SK-N-SH treated with all-trans-retinoic acid at 6 μM for 48 hours (cell line): ENCODE measurements at regions not wholly inside any gene's neighbourhood (a gene's known extent, or its start where the extent isn't known, plus 50 kb on each side); places are given as distances from the start of the nearest gene placed in this dataset.

Experiments
- BACH2 ChIP-seq: fragments of 250-450 bp; sonication (Bioruptor Pico); IDR thresholded peaks from 2 replicates; pipeline ENCODE4 v1.9.0; 2021; ENCODE audit warnings: mild to moderate bottlenecking, borderline replicate concordance
- CREB5 ChIP-seq: fragments of 250-450 bp; sonication (Bioruptor Pico); IDR thresholded peaks from 2 replicates; pipeline ENCODE4 v1.5.1; 2020; ENCODE audit warnings: low read depth, mild to moderate bottlenecking, moderate library complexity
- PATZ1 ChIP-seq: fragments of 250-450 bp; sonication (Bioruptor Pico); IDR thresholded peaks from 2 replicates; pipeline ENCODE4 v1.8.0; 2020; ENCODE audit warnings: mild to moderate bottlenecking, moderate library complexity, borderline replicate concordance
- POU6F1 ChIP-seq: fragments of 250-450 bp; sonication (Bioruptor Pico); IDR thresholded peaks from 2 replicates; pipeline ENCODE4 v1.8.0; 2021; ENCODE audit warnings: low read depth, mild to moderate bottlenecking, moderate library complexity, borderline replicate concordance
- TCF4 ChIP-seq: fragments of 250-450 bp; sonication (Bioruptor Pico); IDR thresholded peaks from 2 replicates; pipeline ENCODE4 v1.8.0; 2021; ENCODE audit warnings: mild to moderate bottlenecking, moderate library complexity, borderline replicate concordance
- ZFP30 ChIP-seq: fragments of 450-650 bp; formaldehyde crosslinking; IDR thresholded peaks from 2 replicates; pipeline ENCODE4 v1.5.0; 2022; ENCODE audit warnings: mild to moderate bottlenecking, moderate library complexity
- ZNF565 ChIP-seq: fragments of 450-650 bp; formaldehyde crosslinking; conservative IDR thresholded peaks from 2 replicates; pipeline ENCODE4 v1.5.0; 2020; ENCODE audit warnings: low read depth, mild to moderate bottlenecking, moderate library complexity
- ZNF70 ChIP-seq: fragments of 450-650 bp; formaldehyde crosslinking; IDR thresholded peaks from 2 replicates; pipeline ENCODE4 v1.5.0; 2020; ENCODE audit warnings: mild to moderate bottlenecking, moderate library complexity
- ZNF8 ChIP-seq: fragments of 450-650 bp; formaldehyde crosslinking; IDR thresholded peaks from 2 replicates; pipeline ENCODE4 v1.5.0; 2020; ENCODE audit warnings: mild to moderate bottlenecking, moderate library complexity

GRCh38 chr9:88801214-88801796, 190.0 kb upstream of the S1PR3 start:
- TF ChIP-seq PATZ1 (no peak), ZFP30 (CRISPR knock-in tag) (no peak), ZNF70 (CRISPR knock-in tag) (no peak), TCF4 (CRISPR knock-in tag) (no peak), ZNF565 (no peak), ZNF8 (no peak), CREB5 (no peak), POU6F1 (CRISPR knock-in tag) (no peak), BACH2 (CRISPR knock-in tag) (no peak)
